COLO829 (cell line): ENCODE measurements at regions not wholly inside any gene's neighbourhood (a gene's known extent, or its start where the extent isn't known, plus 50 kb on each side); places are given as distances from the start of the nearest gene placed in this dataset.

Experiments
- DNase-seq: peaks from one replicate; pipeline ENCODE4 v3.0.0; 2012; ENCODE audit warnings: low spot score

DNA sequence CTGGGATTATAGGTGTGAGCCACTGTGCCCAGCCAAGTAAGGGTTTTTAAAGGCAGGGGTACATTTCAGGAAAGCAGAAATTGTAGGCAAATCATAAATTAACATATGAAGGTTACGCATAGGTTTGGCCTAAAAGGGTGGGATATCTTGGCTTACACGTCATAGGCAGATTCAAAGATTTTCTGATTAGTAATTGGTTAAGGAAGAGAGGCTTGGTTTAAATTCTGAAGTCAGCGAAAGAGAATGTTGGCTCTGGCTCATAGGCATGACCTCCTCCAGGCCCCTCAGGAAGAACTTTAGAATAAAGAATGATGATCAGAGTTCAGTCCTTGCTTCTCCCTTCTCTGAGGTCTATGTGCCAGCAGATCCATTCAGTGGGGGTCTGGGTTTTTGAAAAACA, 124.8 kb upstream of the RBBP6 start:
- DNase-seq: no peak

DNA sequence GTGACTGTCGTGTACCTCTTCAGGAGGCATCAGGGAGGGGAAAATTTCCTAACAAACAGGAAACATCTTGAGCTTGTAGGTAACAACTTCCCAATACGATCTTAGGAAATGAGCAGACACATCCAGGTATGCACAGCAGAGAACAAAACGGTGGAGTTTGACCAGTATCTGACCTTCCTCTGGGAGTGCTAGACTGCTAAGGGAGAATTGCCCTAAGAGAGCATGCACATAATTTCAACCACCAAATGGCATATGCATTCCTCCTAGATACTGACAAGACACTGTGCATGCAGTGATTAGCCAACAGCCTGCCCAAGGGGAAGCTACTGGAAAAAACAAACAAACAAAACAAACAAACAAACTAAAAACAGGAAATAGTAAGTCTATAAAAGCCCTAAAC, 120.6 kb upstream of the RBBP6 start:
- no peak for DNase-seq

DNA sequence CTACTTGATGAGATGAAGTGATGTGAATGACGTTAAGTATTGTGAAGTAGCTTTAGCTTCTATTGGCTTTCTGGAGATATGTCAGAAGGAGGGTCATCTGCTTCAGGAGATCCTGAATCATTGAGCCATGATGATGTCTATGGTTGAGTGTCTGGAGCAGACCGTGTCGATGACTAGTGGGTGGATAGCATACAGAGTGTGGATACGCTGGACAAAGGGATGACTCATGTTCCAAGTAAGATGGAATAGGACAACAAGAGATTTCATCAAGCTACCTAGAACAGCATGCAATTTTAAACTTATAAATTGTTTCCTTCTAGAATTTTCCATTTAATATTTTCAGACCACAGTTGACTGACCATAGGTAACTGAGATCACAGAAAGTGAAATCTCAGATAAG, 116.1 kb upstream of the RBBP6 start:
- DNase-seq: no peak

DNA sequence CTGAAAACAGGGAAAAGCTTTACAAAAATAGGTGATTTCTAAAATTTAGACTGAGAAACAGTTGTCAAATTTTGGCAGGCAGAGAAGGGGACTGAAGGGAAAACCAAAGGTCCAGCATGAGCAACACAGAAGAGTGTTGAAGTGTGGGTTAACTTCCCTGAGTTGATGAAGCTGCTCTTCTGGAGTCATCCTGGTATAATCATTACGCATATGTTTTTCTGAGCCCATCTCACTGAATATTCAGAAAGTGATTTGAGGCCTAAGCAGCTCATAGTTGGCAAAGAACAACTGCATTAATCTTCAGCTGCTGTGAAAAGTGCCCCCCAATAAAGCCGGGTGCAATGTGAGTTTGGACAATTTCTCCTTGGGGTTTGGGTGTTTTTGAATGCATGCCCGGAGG, 115.0 kb upstream of the RBBP6 start:
- DNase-seq: no peak

DNA sequence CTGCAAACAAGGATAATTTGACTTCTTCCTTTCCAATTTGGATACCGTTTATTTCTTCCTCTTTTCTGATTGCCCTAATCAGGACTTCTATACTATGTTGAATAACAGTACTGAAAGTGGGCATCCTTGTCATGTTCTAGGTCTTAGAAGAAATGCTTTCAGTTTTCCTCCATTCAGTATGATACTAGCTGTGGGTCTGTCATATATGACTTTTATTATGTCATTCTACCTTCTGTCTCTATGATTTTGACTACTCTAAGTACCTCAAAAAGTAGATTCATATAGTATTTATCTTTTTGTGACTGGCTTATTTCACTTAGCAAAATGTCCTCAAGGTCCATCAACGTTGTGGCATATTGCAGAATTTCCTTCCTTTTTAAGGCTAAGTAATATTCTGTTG, 111.5 kb upstream of the RBBP6 start:
- no peak for DNase-seq

DNA sequence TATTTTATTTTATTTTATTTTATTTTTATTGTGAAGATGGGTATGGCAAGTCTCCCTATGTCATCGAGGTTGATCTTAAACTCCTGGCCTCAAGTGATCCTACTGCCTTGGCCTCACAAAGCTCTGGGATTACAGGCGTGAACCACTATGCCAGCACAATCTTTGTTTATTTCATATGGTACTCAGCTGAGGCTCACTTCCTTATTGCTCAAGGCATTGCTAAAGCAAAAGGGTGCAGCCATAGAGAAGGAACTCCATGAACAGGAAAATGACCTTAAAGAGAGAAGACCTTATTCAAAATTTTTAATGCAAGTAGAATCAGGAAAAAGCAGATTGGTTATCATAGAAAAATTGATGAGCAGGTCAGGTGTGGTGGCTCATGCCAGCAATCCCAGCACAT, 110.6 kb upstream of the RBBP6 start:
- DNase-seq: no peak

DNA sequence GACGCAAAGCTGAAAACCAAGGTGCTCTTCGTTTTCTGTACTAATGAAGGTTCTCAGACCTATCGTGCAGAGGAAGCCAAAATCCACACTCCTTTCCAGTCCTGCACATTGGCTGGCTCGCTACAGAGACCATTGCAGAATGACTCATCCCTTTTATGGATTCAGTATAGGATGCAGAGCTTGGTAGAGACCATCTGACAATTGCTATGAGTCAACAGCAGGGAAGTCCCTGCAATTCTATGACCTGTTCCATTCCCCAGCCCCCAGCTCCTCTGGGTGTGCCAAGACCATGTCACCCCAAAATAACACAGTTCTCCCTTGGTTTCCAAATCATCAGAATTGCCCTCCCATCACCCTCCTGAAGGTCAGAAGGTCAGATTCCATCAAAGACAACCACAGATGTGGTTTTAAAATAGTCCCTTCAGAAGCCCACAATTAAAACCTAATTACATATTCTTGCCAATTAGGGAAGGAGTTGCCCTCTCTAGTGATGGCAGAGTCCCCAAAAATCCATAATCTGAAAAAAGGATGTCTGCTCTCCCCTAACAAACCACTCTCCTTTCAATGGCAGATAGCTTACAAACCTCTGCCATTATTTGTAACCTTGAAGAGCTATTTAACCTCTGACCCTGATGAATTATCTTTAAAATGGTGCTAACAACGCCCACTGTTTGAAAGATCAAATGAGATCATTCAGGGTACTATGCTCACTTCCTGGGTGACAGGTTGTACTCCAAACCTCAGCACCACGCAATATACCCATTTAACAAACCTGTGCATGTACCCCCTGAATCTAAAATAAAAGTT, 108.2 kb upstream of the RBBP6 start:
- peak; percentile 67 for DNase-seq

DNA sequence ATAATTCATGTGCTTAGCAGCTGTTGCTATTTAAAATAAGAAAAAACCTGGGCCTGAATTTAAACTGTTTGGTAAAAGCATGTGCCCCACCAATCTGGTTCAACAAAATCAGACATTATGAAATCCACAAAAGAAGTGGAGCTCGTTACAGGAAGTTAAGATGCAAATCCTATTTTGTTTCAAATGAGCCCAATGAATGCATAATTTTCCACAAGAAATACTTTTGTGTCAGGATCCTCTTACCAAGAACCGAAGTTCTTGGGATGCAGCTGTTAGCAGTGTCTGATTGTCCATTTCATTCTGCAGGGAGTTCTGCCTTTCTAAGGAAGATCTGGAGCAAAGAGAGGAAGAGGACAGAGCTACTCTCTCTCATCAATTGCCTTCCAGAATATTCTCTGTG, 105.7 kb upstream of the RBBP6 start:
- no peak for DNase-seq

DNA sequence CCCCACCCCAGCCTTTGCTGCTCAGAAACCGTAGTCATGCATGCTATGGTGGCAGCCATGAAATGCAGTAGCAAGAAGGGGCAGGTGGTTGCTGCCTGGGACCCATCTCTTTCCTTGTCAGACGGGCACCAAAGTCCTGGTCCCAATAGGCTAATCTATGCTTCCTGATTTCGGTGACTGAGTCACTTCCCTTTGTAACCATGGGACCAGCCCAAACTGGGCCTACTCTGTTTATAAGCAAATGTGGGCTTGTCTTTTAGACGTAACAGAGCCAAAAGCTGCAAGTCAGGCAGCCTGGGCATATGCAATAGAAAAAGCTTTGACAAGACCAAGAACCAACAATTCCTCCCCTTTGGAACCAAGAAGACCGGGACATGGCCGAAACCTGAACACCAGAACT, 99.1 kb upstream of the RBBP6 start:
- no peak for DNase-seq

DNA sequence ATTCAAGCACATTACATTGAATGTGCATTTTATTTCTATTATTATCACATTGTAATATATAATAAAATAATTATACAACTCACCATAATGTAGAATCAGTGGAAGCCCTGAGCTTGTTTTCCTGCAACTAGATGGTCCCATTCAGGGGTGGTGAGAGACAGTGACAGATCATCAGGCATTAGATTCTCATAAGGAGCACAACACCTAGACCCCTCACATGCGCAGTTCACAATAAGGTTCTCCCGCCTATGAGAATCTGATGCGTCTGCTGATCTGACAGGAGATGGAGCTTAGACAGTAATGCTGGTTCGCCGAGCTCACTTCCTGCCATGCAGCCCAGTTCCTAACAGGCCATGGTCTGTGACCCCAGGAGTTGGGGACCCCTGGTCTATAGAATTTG, 96.7 kb upstream of the RBBP6 start:
- no peak for DNase-seq

DNA sequence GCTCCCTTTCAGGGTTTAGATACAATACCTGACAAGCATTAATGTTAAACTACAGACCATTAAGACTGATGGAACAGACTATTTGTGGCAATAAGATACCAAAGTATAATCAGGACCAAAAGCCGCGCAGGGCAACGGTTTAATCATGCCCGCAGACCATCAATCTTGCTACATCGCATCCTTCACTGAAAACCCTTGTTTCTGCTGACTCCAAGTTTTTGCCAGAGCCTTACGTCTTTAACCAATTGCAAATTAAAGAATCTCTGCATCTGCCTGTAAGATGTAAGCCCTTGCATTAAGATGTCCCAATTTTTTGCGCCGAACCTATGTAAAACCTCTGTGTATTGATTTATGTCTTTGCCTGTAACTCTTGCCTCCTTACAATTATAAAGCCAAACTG, 94.2 kb upstream of the RBBP6 start:
- no peak for DNase-seq

DNA sequence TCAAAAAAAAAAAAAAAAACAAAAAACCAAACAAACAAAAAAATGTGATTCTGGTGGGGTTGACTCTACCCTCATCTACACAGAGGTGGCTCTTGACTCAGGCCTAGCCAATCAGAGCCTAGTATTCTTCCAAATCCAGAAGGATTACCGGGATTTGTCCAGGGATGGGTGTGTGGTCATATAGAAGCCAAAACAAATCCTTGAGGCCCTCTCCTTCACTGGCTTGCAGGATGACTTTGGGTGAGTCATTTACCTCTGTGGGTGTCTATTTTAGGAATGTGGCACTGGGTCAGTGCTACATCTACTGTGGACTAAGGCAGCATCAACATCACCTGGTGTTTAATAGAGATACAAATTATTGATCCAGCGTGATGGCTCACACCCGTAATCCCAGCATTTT, 93.2 kb upstream of the RBBP6 start:
- DNase-seq: no peak

DNA sequence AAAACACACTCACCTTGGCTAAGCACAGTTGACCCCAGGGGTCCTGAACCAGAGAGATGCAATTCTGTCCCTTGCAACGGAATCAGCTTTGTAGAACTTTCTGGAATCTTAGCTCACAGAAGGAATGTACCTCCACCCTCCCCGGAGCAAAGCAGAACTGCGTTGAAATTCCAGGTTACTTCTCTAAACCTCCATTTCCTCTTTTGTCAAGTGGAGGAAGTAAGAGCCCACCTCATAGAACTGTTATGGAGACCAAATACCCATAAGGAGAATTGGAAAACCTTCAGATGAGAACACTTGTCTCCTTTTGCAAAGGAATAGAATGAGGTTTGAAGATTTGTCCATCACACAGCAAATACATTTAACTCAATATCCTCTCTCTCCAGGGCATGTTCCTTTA, 86.6 kb upstream of the RBBP6 start:
- no peak for DNase-seq

DNA sequence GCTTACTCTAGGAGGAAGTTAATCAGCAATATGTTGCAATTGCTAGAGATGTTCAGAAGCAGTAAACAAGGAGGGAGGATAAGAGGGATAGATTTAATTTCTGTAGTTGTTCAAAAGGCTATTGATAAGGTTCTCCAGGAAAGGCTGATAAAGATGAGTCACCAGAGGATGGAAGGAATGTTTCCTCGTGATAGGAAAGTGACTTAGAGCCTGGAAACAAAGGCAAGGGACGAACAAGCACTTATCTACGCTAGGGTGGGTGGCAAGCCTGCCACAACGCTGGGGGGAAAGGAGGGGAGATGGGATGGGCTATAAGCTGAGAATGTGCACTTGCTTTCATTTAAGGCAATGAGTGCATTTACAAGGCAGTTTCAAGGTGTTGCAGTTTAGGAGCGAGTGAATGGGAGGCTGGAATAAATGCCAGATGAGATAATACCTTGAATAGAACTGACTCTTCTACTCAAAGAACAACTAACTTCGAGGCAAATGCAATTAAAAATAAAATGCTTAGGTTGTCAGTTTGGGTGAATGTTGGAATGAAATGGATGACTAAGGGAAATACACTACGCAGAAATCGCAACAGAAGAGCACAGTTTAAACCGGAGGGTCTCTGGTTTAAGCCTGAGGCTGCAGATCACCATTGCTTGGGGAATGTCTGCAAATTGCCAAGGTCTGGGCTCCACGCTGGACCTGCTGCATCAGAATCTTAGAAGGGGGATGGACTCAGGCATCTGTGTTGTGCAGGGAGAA, 76.0 kb upstream of the RBBP6 start:
- DNase-seq: peak; percentile 76

DNA sequence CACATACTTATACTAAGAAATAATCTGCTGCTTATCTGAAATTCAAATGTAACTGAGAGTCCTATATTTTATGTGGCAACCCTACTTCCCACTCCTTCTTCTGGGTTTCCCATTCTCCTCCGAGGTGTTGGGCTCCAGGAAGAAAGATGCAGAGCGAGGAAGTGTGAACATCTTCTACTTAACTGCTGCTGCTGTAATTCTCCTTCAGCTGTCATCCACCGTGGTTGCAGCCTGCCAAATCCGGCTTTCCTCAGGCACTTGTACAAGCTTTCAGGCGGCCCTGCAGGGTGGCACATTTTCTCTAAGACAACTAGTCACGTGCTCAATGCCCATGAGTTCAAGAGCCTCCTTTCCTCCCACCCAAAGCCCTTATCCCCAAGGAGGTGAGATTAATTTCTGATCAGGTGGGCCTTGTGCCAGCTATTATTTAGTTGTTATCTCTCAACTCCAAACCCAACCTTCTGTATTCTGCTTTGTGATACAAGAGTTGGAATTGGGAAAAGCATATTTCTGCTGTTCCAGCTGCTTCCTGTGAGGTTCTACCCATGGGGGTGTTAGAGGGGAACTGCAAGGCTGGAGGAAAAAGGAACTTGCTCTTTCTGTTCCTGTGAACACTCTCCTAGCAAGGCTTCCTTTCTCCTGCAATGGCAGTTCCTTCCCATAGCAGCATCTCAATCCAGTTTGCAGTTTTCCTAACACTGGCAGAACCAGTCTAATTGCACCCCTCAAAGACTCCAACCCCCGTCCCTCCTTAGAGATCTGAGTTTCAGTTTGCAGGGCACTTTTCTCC, 67.6 kb upstream of the RBBP6 start:
- no peak for DNase-seq

DNA sequence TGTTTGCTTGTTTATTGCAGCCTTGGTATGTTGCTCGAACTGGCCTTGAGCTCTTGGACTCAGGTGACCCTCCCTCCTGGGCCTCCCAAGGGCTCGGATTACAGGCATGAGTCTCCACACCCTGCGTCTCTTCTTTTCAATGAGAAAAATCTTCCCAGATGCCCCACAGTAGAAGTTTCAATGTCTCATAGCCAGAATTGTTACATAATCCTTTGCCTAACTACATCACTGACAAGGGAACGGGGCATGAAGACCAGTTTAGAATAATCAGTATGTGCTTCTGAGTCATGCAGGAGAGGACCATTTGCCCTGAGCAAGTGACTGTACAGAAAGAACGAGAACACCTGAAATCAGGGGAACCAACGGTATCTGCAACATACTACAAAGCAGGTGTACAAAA, 61.9 kb upstream of the RBBP6 start:
- DNase-seq: no peak

DNA sequence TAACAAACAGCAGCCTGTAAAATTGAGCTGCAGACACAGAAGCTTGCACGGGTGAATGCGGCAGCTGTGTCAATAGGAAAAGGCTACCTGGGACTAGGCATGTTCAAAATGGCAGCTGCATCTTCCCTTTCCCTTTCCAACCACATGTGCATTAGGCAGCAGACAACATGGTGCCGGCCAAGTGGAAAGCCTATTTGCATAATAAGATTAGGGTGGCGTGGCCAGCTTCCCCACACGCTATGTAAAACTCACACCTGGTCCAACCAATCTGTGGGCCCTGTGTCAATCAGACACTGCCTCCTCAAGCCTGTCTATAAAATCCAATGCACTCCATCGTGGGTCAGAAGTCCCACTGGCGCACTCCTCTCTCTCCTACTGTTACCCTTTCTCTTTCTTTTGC, 61.0 kb upstream of the RBBP6 start:
- no peak for DNase-seq

DNA sequence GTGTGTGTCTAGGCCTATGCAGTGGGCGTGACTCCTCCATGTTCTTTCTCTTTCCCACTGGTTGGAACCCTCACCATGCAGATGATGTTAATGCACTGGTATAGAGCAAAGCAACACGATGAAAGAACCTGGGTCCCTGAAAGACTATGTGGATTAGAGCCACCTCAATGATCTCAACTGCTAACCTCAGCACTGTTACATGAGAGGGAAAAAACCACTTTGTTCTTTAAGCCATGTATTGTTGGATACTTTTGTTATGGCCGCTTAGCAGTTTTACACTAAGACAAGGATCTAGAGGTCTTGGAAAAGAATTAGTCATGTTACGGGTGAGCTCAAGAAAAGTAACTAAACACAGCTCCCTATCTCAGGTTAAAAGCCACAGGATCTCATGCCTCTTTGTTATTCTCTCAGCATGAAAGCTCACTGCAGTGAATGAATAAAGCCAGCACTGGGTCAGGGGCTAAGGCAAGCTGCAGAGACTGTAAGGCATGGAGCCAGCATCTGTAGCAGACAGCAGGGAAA, 56.6 kb upstream of the RBBP6 start:
- DNase-seq: no peak

DNA sequence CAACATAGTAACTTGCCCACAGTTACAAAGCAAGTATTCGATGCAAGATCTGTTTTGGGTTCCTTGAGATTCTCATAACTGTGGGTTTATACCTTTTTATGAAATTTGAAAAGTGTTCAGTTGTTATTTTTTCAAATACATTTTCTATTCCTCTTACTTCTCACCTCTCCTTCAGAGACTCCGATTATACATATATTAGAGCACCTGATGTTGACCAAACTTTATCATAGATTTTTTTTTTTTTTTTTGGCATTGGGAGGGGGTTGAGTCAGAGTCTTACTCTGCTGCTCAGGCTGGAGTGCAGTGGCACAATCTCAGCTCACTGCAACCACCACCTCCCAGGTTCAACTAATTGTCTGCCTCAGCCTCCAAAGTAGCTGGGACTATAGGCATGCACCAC, 51.3 kb upstream of the RBBP6 start:
- no peak for DNase-seq
